Endothelial cell of umbilical vein (primary cell): ENCODE measurements at regions not wholly inside any gene's neighbourhood (a gene's known extent, or its start where the extent isn't known, plus 50 kb on each side); places are given as distances from the start of the nearest gene placed in this dataset.

Experiments used
- BruUV-seq: library from RNA; stranded (reverse); fragments of 400-500 nt; replicated peaks from 2 replicates; lab custom pipeline; 2021; lab: Mats Ljungman, UMichigan
- CTCF ChIA-PET: fragments of 300-600, 350-600 bp; sonication (Branson Sonifier 250); formaldehyde crosslinking; loops from one replicate; lab custom pipeline; 2021; ENCODE audit warnings: antibody characterized with exemption, inconsistent platforms; lab: Charles Lee
- POLR2A ChIA-PET: fragments of 300-600, 350-600 bp; sonication (Branson Sonifier 250); formaldehyde crosslinking; loops from one replicate; lab custom pipeline; 2021; ENCODE audit warnings: antibody characterized with exemption, inconsistent platforms; lab: Charles Lee
- DNase-seq: peaks from one replicate; pipeline ENCODE4 v3.0.0-alpha.2; 2011; ENCODE audit warnings: low read depth, low spot score
- FAIRE-seq: peaks from 2 replicates; lab custom pipeline; 2011; peaks lifted over from hg19 to GRCh38; lab: Jason Lieb, UNC
- H2AFZ ChIP-seq: 2 replicates; pipeline ENCODE4 v1.6.0; 2012; ENCODE audit warnings: low read depth, low read length, control low read depth, inconsistent platforms
- H3K27ac ChIP-seq: 2 replicates; pipeline ENCODE4 v1.5.1; 2011; ENCODE audit warnings: low read depth, mild to moderate bottlenecking, control low read depth, low read length, moderate library complexity; ENCODE audit not compliant: insufficient read depth
- H3K27me3 ChIP-seq, 2 experiments: 2 replicates each; pipeline versions ENCODE4 v1.6.0 to v1.6.1; 2011; ENCODE audit warnings: low read length in 2 of 2, mixed read lengths in 1 of 2; ENCODE audit not compliant: control insufficient read depth in 2 of 2, insufficient read depth in 2 of 2
- H3K36me3 ChIP-seq, 2 experiments: 2 replicates in 1 of 2; 3 replicates in 1 of 2; pipeline ENCODE4 v1.5.1; 2011; ENCODE audit warnings: low read length in 2 of 2, mild to moderate bottlenecking in 1 of 2, moderate library complexity in 1 of 2; ENCODE audit not compliant: control insufficient read depth in 2 of 2, insufficient read depth in 2 of 2; ENCODE audit errors: extremely low read depth in 1 of 2
- H3K4me1 ChIP-seq: 3 replicates; pipeline ENCODE4 v1.5.1; 2011; ENCODE audit warnings: mild to moderate bottlenecking, low read length; ENCODE audit not compliant: control insufficient read depth, insufficient read depth; ENCODE audit errors: extremely low read depth
- H3K4me2 ChIP-seq: 2 replicates; pipeline ENCODE4 v1.6.1; 2011; ENCODE audit warnings: low read length, control low read depth, mixed read lengths; ENCODE audit not compliant: insufficient read depth
- H3K4me3 ChIP-seq, 3 experiments: fragments of 200-600 bp in 1 of 3; sonication (generic), shearing (Covaris generic) in 1 of 3; replicated peaks in 1 of 3; 2 replicates each; pipeline ENCODE4 v1.5.1; 2011 to 2016; ENCODE audit warnings: control low read depth in 3 of 3, low read length in 3 of 3, mild to moderate bottlenecking in 2 of 3, inconsistent platforms in 1 of 3, low read depth in 1 of 3, moderate library complexity in 1 of 3; ENCODE audit not compliant: insufficient read depth in 1 of 3
- H3K79me2 ChIP-seq: 2 replicates; pipeline ENCODE4 v1.6.0; 2012; ENCODE audit warnings: low read length, inconsistent platforms; ENCODE audit not compliant: control insufficient read depth, insufficient read depth
- H3K9ac ChIP-seq: replicated peaks from 2 replicates; pipeline ENCODE3; 2011; ENCODE audit warnings: low read length, control low read depth; ENCODE audit not compliant: insufficient read depth; ENCODE audit errors: extremely low read depth
- H3K9me1 ChIP-seq: replicated peaks from 3 replicates; pipeline ENCODE4 v1.6.0; 2011; ENCODE audit warnings: mild to moderate bottlenecking, low read length; ENCODE audit not compliant: control insufficient read depth, insufficient read depth; ENCODE audit errors: extremely low read depth
- H3K9me3 ChIP-seq: replicated peaks from 2 replicates; pipeline ENCODE4 v1.5.1; 2012; ENCODE audit warnings: low read length, inconsistent platforms; ENCODE audit not compliant: control insufficient read depth, insufficient read depth
- H4K20me1 ChIP-seq: replicated peaks from 2 replicates; pipeline ENCODE3; 2011; ENCODE audit warnings: mild to moderate bottlenecking, low read length; ENCODE audit not compliant: control insufficient read depth, insufficient read depth; ENCODE audit errors: extremely low read depth
- EZH2 ChIP-seq: IDR thresholded peaks from 2 replicates; pipeline ENCODE4 v1.6.1; 2012; ENCODE audit warnings: borderline replicate concordance, low read depth, mild to moderate bottlenecking, moderate library complexity, low read length, inconsistent platforms; ENCODE audit not compliant: severe bottlenecking
- FOS ChIP-seq: IDR thresholded peaks from 2 replicates; pipeline ENCODE4 v1.6.1; 2011; ENCODE audit warnings: mild to moderate bottlenecking, low read length, moderate library complexity, borderline replicate concordance; ENCODE audit not compliant: insufficient read depth
- GATA2 ChIP-seq: IDR thresholded peaks from 2 replicates; pipeline ENCODE4 v1.7.0; 2011; ENCODE audit warnings: low read depth, mild to moderate bottlenecking, moderate library complexity, mixed read lengths, low read length; ENCODE audit not compliant: insufficient read length, insufficient read depth
- JUN ChIP-seq: IDR thresholded peaks from 2 replicates; pipeline ENCODE4 v1.6.1; 2011; ENCODE audit warnings: borderline replicate concordance, low read depth; ENCODE audit not compliant: insufficient read length, insufficient read depth
- MYC ChIP-seq: IDR thresholded peaks from one replicate; pipeline ENCODE4 v1.6.1; 2011; ENCODE audit warnings: mild to moderate bottlenecking, low read depth, low read length
- POLR2A ChIP-seq: IDR thresholded peaks from 2 replicates; pipeline ENCODE4 v1.6.1; 2012; ENCODE audit warnings: low read depth, mild to moderate bottlenecking, control low read depth, low read length
- POLR2AphosphoS5 ChIP-seq: IDR thresholded peaks from 2 replicates; pipeline ENCODE4 v1.6.1; 2012; ENCODE audit warnings: low read depth, mild to moderate bottlenecking, control low read depth, low read length, moderate library complexity; ENCODE audit not compliant: insufficient read depth
- dilution Hi-C: fragments of 300-500 bp; cut with MboI; formaldehyde crosslinking; loops from one replicate; pipeline ENCODE4 v1.15.0; 2019; ENCODE audit warnings: low sequenced_read_pairs; ENCODE audit not compliant: extremely low pct_ligation_motif_present
- intact Hi-C: fragments of 100-400 bp; cut with micrococcal nuclease; formaldehyde crosslinking; loops from one replicate; pipeline ENCODE4 v1.10.0; 2022
- TF ChIP-seq, protein P1 (sequence below): IDR thresholded peaks from 2 replicates; pipeline ENCODE4 v1.6.1; 2011; ENCODE audit not compliant: insufficient read depth, insufficient read length
- TF ChIP-seq, protein P2 (sequence below), 2 donors: IDR thresholded peaks; 1 replicate in 1 of 2; 2 replicates in 1 of 2; pipeline ENCODE4 v1.5.1; 2011; ENCODE audit warnings: low read length in 2 of 2, mild to moderate bottlenecking in 2 of 2, moderate library complexity in 2 of 2, control low read depth in 1 of 2, inconsistent platforms in 1 of 2, low read depth in 1 of 2; ENCODE audit not compliant: insufficient read depth in 1 of 2; ENCODE audit errors: extremely low read depth in 1 of 2

DNA sequence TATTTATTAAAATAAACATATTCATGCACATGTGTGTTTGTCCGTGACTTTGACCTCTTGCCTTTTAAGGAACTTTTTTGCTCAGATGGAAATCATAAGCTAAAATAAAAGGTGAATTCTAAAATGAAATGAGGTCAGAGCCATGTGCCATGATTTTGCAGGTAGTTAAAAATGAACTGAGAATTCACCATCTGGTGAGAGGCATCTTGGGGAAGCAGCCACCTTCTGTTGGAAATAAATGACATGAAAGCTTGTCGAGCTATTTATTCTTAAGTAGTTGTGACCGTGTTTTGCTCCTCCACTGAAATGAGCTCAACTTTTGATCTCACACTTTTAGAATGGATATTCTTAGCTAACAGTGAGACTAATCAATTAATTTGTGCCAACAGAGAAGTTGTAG lies 56.8 kb upstream of the CNOT2 start:
- FAIRE-seq: no peak
- BruUV-seq: no TSS peak

More for the DNA sequence above, 56.8 kb upstream of the CNOT2 start:
- no peak overlapping the region for H3K9ac ChIP-seq
- H3K79me2 ChIP-seq: no peaks in the 10 kb centered on the region
- no peak overlapping the region for H3K27ac ChIP-seq
- H3K4me3 ChIP-seq: no peak overlapping the region
- no peak overlapping the region for H3K4me2 ChIP-seq
- peaks cover 10% of the 10 kb centered on the region for H3K4me1 ChIP-seq
- H4K20me1 ChIP-seq: no peaks in the 10 kb centered on the region
- dilution Hi-C loops: no loop called here
- POLR2A ChIA-PET: no interaction called here
- H3K27me3 ChIP-seq: no peaks in the 10 kb centered on the region
- CTCF ChIA-PET: interaction anchor here (1.5 kb wide), 1 partner anchor 19 kb away, joined by 3 read pairs; no protein-coding TSS in a partner anchor
- no peaks in the 10 kb centered on the region for H3K36me3 ChIP-seq
- H2AFZ ChIP-seq: no peak overlapping the region
- no peak for DNase-seq
- no peaks in the 10 kb centered on the region for H3K9me1 ChIP-seq
- TF ChIP-seq POLR2AphosphoS5: no peak
- TF ChIP-seq MYC: no peak
- TF ChIP-seq, protein P1, sequence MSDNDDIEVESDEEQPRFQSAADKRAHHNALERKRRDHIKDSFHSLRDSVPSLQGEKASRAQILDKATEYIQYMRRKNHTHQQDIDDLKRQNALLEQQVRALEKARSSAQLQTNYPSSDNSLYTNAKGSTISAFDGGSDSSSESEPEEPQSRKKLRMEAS: no peak
- no peak for TF ChIP-seq JUN
- no peak for TF ChIP-seq GATA2
- no peak for TF ChIP-seq EZH2
- TF ChIP-seq FOS: no peak
- no peak for TF ChIP-seq POLR2A
- TF ChIP-seq, protein P2, sequence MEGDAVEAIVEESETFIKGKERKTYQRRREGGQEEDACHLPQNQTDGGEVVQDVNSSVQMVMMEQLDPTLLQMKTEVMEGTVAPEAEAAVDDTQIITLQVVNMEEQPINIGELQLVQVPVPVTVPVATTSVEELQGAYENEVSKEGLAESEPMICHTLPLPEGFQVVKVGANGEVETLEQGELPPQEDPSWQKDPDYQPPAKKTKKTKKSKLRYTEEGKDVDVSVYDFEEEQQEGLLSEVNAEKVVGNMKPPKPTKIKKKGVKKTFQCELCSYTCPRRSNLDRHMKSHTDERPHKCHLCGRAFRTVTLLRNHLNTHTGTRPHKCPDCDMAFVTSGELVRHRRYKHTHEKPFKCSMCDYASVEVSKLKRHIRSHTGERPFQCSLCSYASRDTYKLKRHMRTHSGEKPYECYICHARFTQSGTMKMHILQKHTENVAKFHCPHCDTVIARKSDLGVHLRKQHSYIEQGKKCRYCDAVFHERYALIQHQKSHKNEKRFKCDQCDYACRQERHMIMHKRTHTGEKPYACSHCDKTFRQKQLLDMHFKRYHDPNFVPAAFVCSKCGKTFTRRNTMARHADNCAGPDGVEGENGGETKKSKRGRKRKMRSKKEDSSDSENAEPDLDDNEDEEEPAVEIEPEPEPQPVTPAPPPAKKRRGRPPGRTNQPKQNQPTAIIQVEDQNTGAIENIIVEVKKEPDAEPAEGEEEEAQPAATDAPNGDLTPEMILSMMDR (IDR thresholded peaks at IDR 0.05; ENCODE audit: extremely low read depth in 1 of 2, insufficient read depth in 1 of 2, low read depth in 1 of 2, low read length in 2 of 2): no peak
- intact Hi-C loops: no loop called here
- no peaks in the 10 kb centered on the region for H3K9me3 ChIP-seq
